ENCODE measurements at regions not wholly inside any gene's neighbourhood (a gene's known extent, or its start where the extent isn't known, plus 50 kb on each side); places are given as distances from the start of the nearest gene placed in this dataset.

- intact Hi-C loops (cut with DNase I) = no loop called here
These were observed 195.5 kb downstream of the ETS1 start for GRCh38 chr11:128391811-128392210.

GRCh38 chr11:128390246-128390645 lies 197.1 kb downstream of the ETS1 start:
- no peaks in the 10 kb centered on the region for H3K36me3 ChIP-seq
- no peak for ATAC-seq

More at GRCh38 chr11:128391811-128392210, 195.5 kb downstream of the ETS1 start:
- Histone ChIP-seq H3K27ac (no peak overlapping the region), H3K36me3 (no peaks in the 10 kb centered on the region), H3K4me1 (no peaks in the 10 kb centered on the region), H3K9me3 (no peaks in the 10 kb centered on the region), H3K27me3 (no peaks in the 10 kb centered on the region), H3K4me3 (no peak overlapping the region)
- no peak for DNase-seq
- ATAC-seq = no peak
- no peak for TF ChIP-seq CTCF (IDR thresholded peaks at IDR 0.05)

GRCh38 chr11:128389461-128389976 lies 197.8 kb downstream of the ETS1 start:
- Histone ChIP-seq H3K4me1 (no peaks in the 10 kb centered on the region), H3K9me3 (no peaks in the 10 kb centered on the region), H3K4me3 (no peak overlapping the region), H3K27ac (no peak overlapping the region), H3K36me3 (no peaks in the 10 kb centered on the region), H3K27me3 (no peaks in the 10 kb centered on the region)
- intact Hi-C loops (cut with DNase I) = no loop called here
- no peak for DNase-seq
- no peak for TF ChIP-seq CTCF (IDR thresholded peaks at IDR 0.05)
- ATAC-seq = no peak

More at GRCh38 chr11:128390246-128390645, 197.1 kb downstream of the ETS1 start:
- Histone ChIP-seq H3K9me3 (no peaks in the 10 kb centered on the region), H3K27me3 (no peaks in the 10 kb centered on the region), H3K4me3 (no peak overlapping the region), H3K27ac (no peak overlapping the region), H3K4me1 (no peaks in the 10 kb centered on the region)
- intact Hi-C loops (cut with DNase I) = no loop called here
- no peak for DNase-seq
- TF ChIP-seq CTCF (IDR thresholded peaks at IDR 0.05) = no peak

- Histone ChIP-seq H3K4me1 (no peaks in the 10 kb centered on the region), H3K9me3 (no peaks in the 10 kb centered on the region), H3K4me3 (no peak overlapping the region), H3K27ac (no peak overlapping the region), H3K36me3 (no peaks in the 10 kb centered on the region), H3K27me3 (no peaks in the 10 kb centered on the region)
- TF ChIP-seq CTCF (IDR thresholded peaks at IDR 0.05) = no peak
- intact Hi-C loops (cut with DNase I) = no loop called here
- DNase-seq (no peak), ATAC-seq (no peak)
These were observed 199.0 kb downstream of the ETS1 start for GRCh38 chr11:128388206-128388815.

GRCh38 chr11:128379587-128380580 lies 207.5 kb downstream of the ETS1 start:
- intact Hi-C loops (cut with DNase I) = no loop called here

More at GRCh38 chr11:128379587-128380580, 207.5 kb downstream of the ETS1 start:
- DNase-seq (no peak), ATAC-seq (no peak)
- Histone ChIP-seq H3K4me1 (peaks cover 0 to 3% of the 10 kb centered on the region in 2 donors), H3K4me3 (no peak overlapping the region), H3K36me3 (no peaks in the 10 kb centered on the region), H3K27ac (no peak overlapping the region), H3K9me3 (peaks cover 0 to 8% of the 10 kb centered on the region in 2 donors), H3K27me3 (no peaks in the 10 kb centered on the region)
- no peak for TF ChIP-seq CTCF (IDR thresholded peaks at IDR 0.05)
